Retina (tissue), 1 donor: ENCODE measurements at regions not wholly inside any gene's neighbourhood (a gene's known extent, or its start where the extent isn't known, plus 50 kb on each side); places are given as distances from the start of the nearest gene placed in this dataset.
A peak's percentile ranks its signal among the peaks of the same experiment; 100 is the strongest.

Source experiments
- DNase-seq: peaks from one replicate; pipeline ENCODE4 v3.0.0-alpha.2; 2016

- peak; percentile 41 for DNase-seq
These were observed 155.1 kb upstream of the BLID start for GRCh38 chr11:122271137-122271536.

GRCh38 chr11:122270535-122270934 lies 154.5 kb upstream of the BLID start:
- DNase-seq, result no peak

GRCh38 chr11:122269824-122270223 lies 153.8 kb upstream of the BLID start:
- DNase-seq, result no peak

- DNase-seq, result no peak
These were observed 152.7 kb upstream of the BLID start for GRCh38 chr11:122268601-122269130.

- DNase-seq, result no peak
These were observed 151.6 kb upstream of the BLID start for GRCh38 chr11:122267602-122268001.

- no peak for DNase-seq
These were observed 150.0 kb upstream of the BLID start for GRCh38 chr11:122265981-122266380.

GRCh38 chr11:122264121-122264520 lies 148.1 kb upstream of the BLID start:
- DNase-seq, result no peak

- no peak for DNase-seq
These were observed 145.5 kb upstream of the BLID start for GRCh38 chr11:122261546-122261945.

- DNase-seq, result no peak
These were observed 143.3 kb upstream of the BLID start for GRCh38 chr11:122259195-122259821.

- no peak for DNase-seq
These were observed 142.6 kb upstream of the BLID start for GRCh38 chr11:122258446-122259194.

- no peak for DNase-seq
These were observed 137.7 kb upstream of the BLID start for GRCh38 chr11:122253589-122254231.

- no peak for DNase-seq
These were observed 132.9 kb upstream of the BLID start for GRCh38 chr11:122248939-122249338.

GRCh38 chr11:122248131-122248530 lies 132.1 kb upstream of the BLID start:
- no peak for DNase-seq

- DNase-seq, result no peak
These were observed 130.9 kb upstream of the BLID start for GRCh38 chr11:122246874-122247273.

GRCh38 chr11:122242731-122243130 lies 126.7 kb upstream of the BLID start:
- no peak for DNase-seq

GRCh38 chr11:122241566-122241965 lies 125.6 kb upstream of the BLID start:
- no peak for DNase-seq

- no peak for DNase-seq
These were observed 124.6 kb upstream of the BLID start for GRCh38 chr11:122240638-122241037.

- no peak for DNase-seq
These were observed 119.6 kb upstream of the BLID start for GRCh38 chr11:122235615-122236014.

GRCh38 chr11:122234780-122235179 lies 118.8 kb upstream of the BLID start:
- no peak for DNase-seq

- no peak for DNase-seq
These were observed 118.2 kb upstream of the BLID start for GRCh38 chr11:122234257-122234656.

GRCh38 chr11:122232985-122233384 lies 117.0 kb upstream of the BLID start:
- DNase-seq, result no peak

- no peak for DNase-seq
These were observed 114.4 kb upstream of the BLID start for GRCh38 chr11:122230385-122230755.

- no peak for DNase-seq
These were observed 113.7 kb upstream of the BLID start for GRCh38 chr11:122229481-122230384.
